GM18951 (cell line): ENCODE measurements at regions not wholly inside any gene's neighbourhood (a gene's known extent, or its start where the extent isn't known, plus 50 kb on each side); places are given as distances from the start of the nearest gene placed in this dataset.
"Not testable (repeated sequence)": the region's sequence is repeated elsewhere in the genome, so short reads cannot be mapped to it uniquely, and the experiment has no call there.

Experiments used
- POLR2A ChIP-seq: IDR thresholded peaks from 4 replicates; pipeline ENCODE4 v1.6.1; 2011; ENCODE audit warnings: mild to moderate bottlenecking; ENCODE audit not compliant: insufficient read length, insufficient read depth; ENCODE audit errors: extremely low read depth
- in situ Hi-C: fragments of 300-500 bp; cut with MboI; formaldehyde crosslinking; loops from one replicate; pipeline ENCODE4 v1.12.0; 2022; ENCODE audit warnings: low sequenced_read_pairs, mixed read lengths, inconsistent platforms; ENCODE audit not compliant: unreplicated experiment

- in situ Hi-C loops, result no loop called here
- no peak for TF ChIP-seq POLR2A
Observed at GRCh38 chr2:226540204-226540994, 259.2 kb downstream of the IRS1 start.

- TF ChIP-seq POLR2A, result no peak
- in situ Hi-C loops, result no loop called here
Observed at GRCh38 chr2:226536410-226536809, 263.2 kb downstream of the IRS1 start.

- in situ Hi-C loops, result not testable (repeated sequence)
Observed at GRCh38 chr2:226532976-226533375, 266.6 kb downstream of the IRS1 start.

GRCh38 chr2:226531061-226531810, 268.4 kb downstream of the IRS1 start:
- in situ Hi-C loops, result no loop called here
- no peak for TF ChIP-seq POLR2A

- no peak for TF ChIP-seq POLR2A
- in situ Hi-C loops, result no loop called here
Observed at GRCh38 chr2:226529556-226529955, 270.1 kb downstream of the IRS1 start.

GRCh38 chr2:226526716-226527115, 272.9 kb downstream of the IRS1 start:
- in situ Hi-C loops, result no loop called here
- no peak for TF ChIP-seq POLR2A

GRCh38 chr2:226524381-226524843, 275.2 kb downstream of the IRS1 start:
- in situ Hi-C loops, result no loop called here
- no peak for TF ChIP-seq POLR2A

- in situ Hi-C loops, result no loop called here
- no peak for TF ChIP-seq POLR2A
Observed at GRCh38 chr2:226520723-226521122, 278.9 kb downstream of the IRS1 start.

GRCh38 chr2:226515344-226516055, 284.1 kb downstream of the IRS1 start:
- in situ Hi-C loops, result no loop called here
- TF ChIP-seq POLR2A, result no peak

GRCh38 chr2:226514895-226515294, 284.7 kb downstream of the IRS1 start:
- in situ Hi-C loops, result no loop called here
- TF ChIP-seq POLR2A, result no peak

GRCh38 chr2:226511311-226511710, 288.3 kb downstream of the IRS1 start:
- no peak for TF ChIP-seq POLR2A
- in situ Hi-C loops, result no loop called here

GRCh38 chr2:226508683-226509082, 290.9 kb downstream of the IRS1 start:
- TF ChIP-seq POLR2A, result no peak
- in situ Hi-C loops, result no loop called here

- TF ChIP-seq POLR2A, result no peak
- in situ Hi-C loops, result no loop called here
Observed at GRCh38 chr2:226508005-226508404, 291.6 kb downstream of the IRS1 start.
